GM12892 (cell line): ENCODE measurements at regions not wholly inside any gene's neighbourhood (a gene's known extent, or its start where the extent isn't known, plus 50 kb on each side); places are given as distances from the start of the nearest gene placed in this dataset.

Experiments used
- DNase-seq: peaks from one replicate; pipeline ENCODE4 v3.0.0; 2011; ENCODE audit not compliant: insufficient read length
- FAIRE-seq: peaks from 2 replicates; lab custom pipeline; 2011; peaks lifted over from hg19 to GRCh38; lab: Jason Lieb, UNC
- POLR2A ChIP-seq: IDR thresholded peaks from 2 replicates; pipeline ENCODE4 v1.6.1; 2011; ENCODE audit warnings: low read depth, low read length, control low read depth
- POLR2AphosphoS5 ChIP-seq: IDR thresholded peaks from 2 replicates; pipeline ENCODE4 v1.6.1; 2011; ENCODE audit warnings: low read depth, low read length, control low read depth
- TAF1 ChIP-seq: IDR thresholded peaks from 2 replicates; pipeline ENCODE4 v1.6.1; 2011; ENCODE audit warnings: low read depth, mild to moderate bottlenecking, control low read depth, low read length, borderline replicate concordance

GRCh38 chrX:15191830-15192229 is 78.1 kb downstream of the ASB9 start:
- DNase-seq: no peak
- TF ChIP-seq TAF1: no peak
- no peak for TF ChIP-seq POLR2A
- TF ChIP-seq POLR2AphosphoS5: no peak
- FAIRE-seq: no peak

GRCh38 chrX:15188039-15188438 is 81.8 kb downstream of the ASB9 start:
- FAIRE-seq: no peak
- no peak for DNase-seq
- no peak for TF ChIP-seq POLR2A
- no peak for TF ChIP-seq POLR2AphosphoS5
- no peak for TF ChIP-seq TAF1

- no peak for FAIRE-seq
- no peak for TF ChIP-seq POLR2AphosphoS5
- no peak for TF ChIP-seq POLR2A
- TF ChIP-seq TAF1: no peak
- no peak for DNase-seq
Measured at GRCh38 chrX:15177316-15177715, 92.6 kb downstream of the ASB9 start.

GRCh38 chrX:15173411-15173810 is 96.5 kb downstream of the ASB9 start:
- DNase-seq (no peak), FAIRE-seq (no peak)
- no peak for TF ChIP-seq POLR2AphosphoS5
- no peak for TF ChIP-seq TAF1
- no peak for TF ChIP-seq POLR2A

GRCh38 chrX:15170927-15171326 is 99.0 kb downstream of the ASB9 start:
- no peak for DNase-seq
- FAIRE-seq: no peak

GRCh38 chrX:15167826-15168225 is 102.1 kb downstream of the ASB9 start:
- no peak for DNase-seq
- no peak for TF ChIP-seq POLR2AphosphoS5
- TF ChIP-seq POLR2A: no peak
- no peak for TF ChIP-seq TAF1
- FAIRE-seq: no peak

More at GRCh38 chrX:15170927-15171326, 99.0 kb downstream of the ASB9 start:
- no peak for TF ChIP-seq TAF1
- TF ChIP-seq POLR2AphosphoS5: no peak
- no peak for TF ChIP-seq POLR2A

GRCh38 chrX:15165832-15166231 is 104.1 kb downstream of the ASB9 start:
- FAIRE-seq: no peak
- no peak for DNase-seq
- TF ChIP-seq POLR2A (no peak), TAF1 (no peak), POLR2AphosphoS5 (no peak)

GRCh38 chrX:15163131-15163530 is 106.8 kb downstream of the ASB9 start:
- no peak for TF ChIP-seq POLR2A
- no peak for TF ChIP-seq POLR2AphosphoS5
- no peak for TF ChIP-seq TAF1
- no peak for FAIRE-seq
- DNase-seq: no peak

GRCh38 chrX:15160558-15161095 is 109.3 kb downstream of the ASB9 start:
- FAIRE-seq: no peak

GRCh38 chrX:15158736-15159406 is 111.0 kb downstream of the ASB9 start:
- DNase-seq (no peak), FAIRE-seq (peak; percentile 88)
- TF ChIP-seq TAF1 (no peak), POLR2AphosphoS5 (no peak), POLR2A (no peak)

More at GRCh38 chrX:15160558-15161095, 109.3 kb downstream of the ASB9 start:
- no peak for TF ChIP-seq TAF1
- TF ChIP-seq POLR2A: no peak
- no peak for TF ChIP-seq POLR2AphosphoS5
- no peak for DNase-seq

GRCh38 chrX:15158350-15158735 is 111.5 kb downstream of the ASB9 start:
- DNase-seq: no peak
- FAIRE-seq: no peak
- TF ChIP-seq TAF1: no peak
- no peak for TF ChIP-seq POLR2A
- no peak for TF ChIP-seq POLR2AphosphoS5

GRCh38 chrX:15157624-15158023 is 112.3 kb downstream of the ASB9 start:
- no peak for FAIRE-seq
- DNase-seq: no peak
- TF ChIP-seq POLR2A (no peak), TAF1 (no peak), POLR2AphosphoS5 (no peak)
